DMS114 treated with DMSO at 0.1 percent for 48 hours (cell line): ENCODE measurements at regions not wholly inside any gene's neighbourhood (a gene's known extent, or its start where the extent isn't known, plus 50 kb on each side); places are given as distances from the start of the nearest gene placed in this dataset.

Experiments
- DNase-seq: peaks from one replicate; lab custom pipeline; 2025; ENCODE audit not compliant: unreplicated experiment; lab: John Stamatoyannopoulos, UW

GRCh38 chr14:101024686-101025085 is 121.2 kb upstream of the RTL1 start:
- no peak for DNase-seq

GRCh38 chr14:101025131-101025530 is 121.6 kb upstream of the RTL1 start:
- no peak for DNase-seq

- no peak for DNase-seq
These were observed 122.2 kb upstream of the RTL1 start for GRCh38 chr14:101025696-101026095.

- DNase-seq, result no peak
These were observed 122.8 kb upstream of the RTL1 start for GRCh38 chr14:101026341-101026740.

GRCh38 chr14:101027291-101027690 is 123.8 kb upstream of the RTL1 start:
- no peak for DNase-seq

- DNase-seq, result no peak
These were observed 124.4 kb upstream of the RTL1 start for GRCh38 chr14:101027966-101028365.

GRCh38 chr14:101028971-101029667 is 125.6 kb upstream of the RTL1 start:
- DNase-seq, result no peak

GRCh38 chr14:101029668-101030290 is 126.3 kb upstream of the RTL1 start:
- no peak for DNase-seq

- no peak for DNase-seq
These were observed 127.1 kb upstream of the RTL1 start for GRCh38 chr14:101030586-101030985.

- no peak for DNase-seq
These were observed 127.7 kb upstream of the RTL1 start for GRCh38 chr14:101031186-101031585.

GRCh38 chr14:101031721-101032120 is 128.2 kb upstream of the RTL1 start:
- DNase-seq, result no peak

- no peak for DNase-seq
These were observed 128.9 kb upstream of the RTL1 start for GRCh38 chr14:101032433-101032832.

- no peak for DNase-seq
These were observed 129.5 kb upstream of the RTL1 start for GRCh38 chr14:101033006-101033405.

GRCh38 chr14:101033446-101034165 is 130.1 kb upstream of the RTL1 start:
- DNase-seq, result no peak

- DNase-seq, result no peak
These were observed 131.5 kb upstream of the RTL1 start for GRCh38 chr14:101034986-101035385.

- no peak for DNase-seq
These were observed 132.1 kb upstream of the RTL1 start for GRCh38 chr14:101035466-101036225.

- DNase-seq, result no peak
These were observed 133.7 kb upstream of the RTL1 start for GRCh38 chr14:101037021-101037817.

GRCh38 chr14:101039031-101039754 is 135.7 kb upstream of the RTL1 start:
- DNase-seq, result no peak

GRCh38 chr14:101039755-101040138 is 136.2 kb upstream of the RTL1 start:
- no peak for DNase-seq
